ENCODE measurements at regions not wholly inside any gene's neighbourhood (a gene's known extent, or its start where the extent isn't known, plus 50 kb on each side); places are given as distances from the start of the nearest gene placed in this dataset.

DNA sequence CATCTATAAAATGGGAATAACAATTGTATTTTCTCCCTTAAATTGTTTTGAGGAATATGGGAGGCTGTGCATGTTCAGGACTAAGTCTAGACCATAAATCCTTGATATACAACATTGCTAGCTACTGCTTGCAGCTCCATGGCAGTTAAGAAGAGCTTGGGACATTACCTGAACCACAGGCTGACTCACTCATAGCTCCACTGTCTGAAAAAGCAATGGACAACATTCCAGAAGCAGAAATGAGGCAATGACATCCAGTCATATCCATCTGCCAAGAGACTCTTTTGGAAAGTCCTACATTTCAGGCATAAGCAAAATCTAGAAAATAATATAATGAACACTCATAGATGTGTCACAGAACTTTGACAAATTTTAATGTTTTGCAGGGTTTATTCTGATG is 167.3 kb upstream of the LEF1 start:
- TF ChIP-seq KLF9 (tag by site-specific recombination; IDR thresholded peaks at IDR 0.05; ENCODE audit: low read depth) (no peak), ZNF335 (tag by site-specific recombination; conservative IDR thresholded peaks at IDR 0.05) (no peak)
- TF ChIP-seq, protein P1, sequence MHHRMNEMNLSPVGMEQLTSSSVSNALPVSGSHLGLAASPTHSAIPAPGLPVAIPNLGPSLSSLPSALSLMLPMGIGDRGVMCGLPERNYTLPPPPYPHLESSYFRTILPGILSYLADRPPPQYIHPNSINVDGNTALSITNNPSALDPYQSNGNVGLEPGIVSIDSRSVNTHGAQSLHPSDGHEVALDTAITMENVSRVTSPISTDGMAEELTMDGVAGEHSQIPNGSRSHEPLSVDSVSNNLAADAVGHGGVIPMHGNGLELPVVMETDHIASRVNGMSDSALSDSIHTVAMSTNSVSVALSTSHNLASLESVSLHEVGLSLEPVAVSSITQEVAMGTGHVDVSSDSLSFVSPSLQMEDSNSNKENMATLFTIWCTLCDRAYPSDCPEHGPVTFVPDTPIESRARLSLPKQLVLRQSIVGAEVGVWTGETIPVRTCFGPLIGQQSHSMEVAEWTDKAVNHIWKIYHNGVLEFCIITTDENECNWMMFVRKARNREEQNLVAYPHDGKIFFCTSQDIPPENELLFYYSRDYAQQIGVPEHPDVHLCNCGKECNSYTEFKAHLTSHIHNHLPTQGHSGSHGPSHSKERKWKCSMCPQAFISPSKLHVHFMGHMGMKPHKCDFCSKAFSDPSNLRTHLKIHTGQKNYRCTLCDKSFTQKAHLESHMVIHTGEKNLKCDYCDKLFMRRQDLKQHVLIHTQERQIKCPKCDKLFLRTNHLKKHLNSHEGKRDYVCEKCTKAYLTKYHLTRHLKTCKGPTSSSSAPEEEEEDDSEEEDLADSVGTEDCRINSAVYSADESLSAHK (tag by site-specific recombination; IDR thresholded peaks at IDR 0.05) = no peak
- TF ChIP-seq, protein P2, sequence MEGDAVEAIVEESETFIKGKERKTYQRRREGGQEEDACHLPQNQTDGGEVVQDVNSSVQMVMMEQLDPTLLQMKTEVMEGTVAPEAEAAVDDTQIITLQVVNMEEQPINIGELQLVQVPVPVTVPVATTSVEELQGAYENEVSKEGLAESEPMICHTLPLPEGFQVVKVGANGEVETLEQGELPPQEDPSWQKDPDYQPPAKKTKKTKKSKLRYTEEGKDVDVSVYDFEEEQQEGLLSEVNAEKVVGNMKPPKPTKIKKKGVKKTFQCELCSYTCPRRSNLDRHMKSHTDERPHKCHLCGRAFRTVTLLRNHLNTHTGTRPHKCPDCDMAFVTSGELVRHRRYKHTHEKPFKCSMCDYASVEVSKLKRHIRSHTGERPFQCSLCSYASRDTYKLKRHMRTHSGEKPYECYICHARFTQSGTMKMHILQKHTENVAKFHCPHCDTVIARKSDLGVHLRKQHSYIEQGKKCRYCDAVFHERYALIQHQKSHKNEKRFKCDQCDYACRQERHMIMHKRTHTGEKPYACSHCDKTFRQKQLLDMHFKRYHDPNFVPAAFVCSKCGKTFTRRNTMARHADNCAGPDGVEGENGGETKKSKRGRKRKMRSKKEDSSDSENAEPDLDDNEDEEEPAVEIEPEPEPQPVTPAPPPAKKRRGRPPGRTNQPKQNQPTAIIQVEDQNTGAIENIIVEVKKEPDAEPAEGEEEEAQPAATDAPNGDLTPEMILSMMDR (tag by site-specific recombination; IDR thresholded peaks at IDR 0.05) = no peak
